Natural killer cell (primary cell): ENCODE measurements at regions not wholly inside any gene's neighbourhood (a gene's known extent, or its start where the extent isn't known, plus 50 kb on each side); places are given as distances from the start of the nearest gene placed in this dataset.

Experiments used
- ATAC-seq, 3 donors: fragments of 150-1000 bp in 2 of 3; fragments of 200-7000 bp in 1 of 3; cut with Tn5 transposase; 1 replicate in 1 of 3; 2 replicates in 2 of 3; pipeline ENCODE4 v1.10.0; 2021; ENCODE audit warnings: mild to moderate bottlenecking in 2 of 3, moderate library complexity in 2 of 3
- DNase-seq, 2 donors: peaks; one replicate each; pipeline versions ENCODE4 v3.0.0 to v3.0.0-alpha.2; 2013 to 2021; ENCODE audit warnings: mixed read lengths in 1 of 2
- H3K27ac ChIP-seq: one replicate; pipeline ENCODE4 v1.5.1; 2013; ENCODE audit warnings: mild to moderate bottlenecking, low read length
- H3K27me3 ChIP-seq: one replicate; pipeline ENCODE4 v1.6.1; 2013; ENCODE audit warnings: low read length; ENCODE audit not compliant: control insufficient read depth, insufficient read depth
- H3K36me3 ChIP-seq: one replicate; pipeline ENCODE4 v1.6.1; 2013; ENCODE audit warnings: low read length; ENCODE audit not compliant: control insufficient read depth, insufficient read depth
- H3K4me1 ChIP-seq: one replicate; pipeline ENCODE4 v1.6.1; 2013; ENCODE audit warnings: low read length; ENCODE audit not compliant: control insufficient read depth, insufficient read depth
- H3K4me3 ChIP-seq: one replicate; pipeline ENCODE4 v1.5.1; 2013; ENCODE audit warnings: low read length
- H3K9me3 ChIP-seq: one replicate; pipeline ENCODE4 v1.6.1; 2013; ENCODE audit warnings: low read length; ENCODE audit not compliant: control insufficient read depth, insufficient read depth
- H3K27ac Mint-ChIP-seq, 2 donors: one replicate each; pipeline ENCODE4 v1.8.0; 2022; ENCODE audit warnings: mild to moderate bottlenecking in 2 of 2, mixed read lengths in 2 of 2, moderate library complexity in 1 of 2
- H3K27me3 Mint-ChIP-seq, 2 donors: one replicate each; pipeline ENCODE4 v1.8.0; 2022; ENCODE audit warnings: low read depth in 2 of 2, mixed read lengths in 2 of 2
- H3K36me3 Mint-ChIP-seq: one replicate; pipeline ENCODE4 v1.8.0; 2022; ENCODE audit warnings: mixed read lengths
- H3K4me1 Mint-ChIP-seq, 2 donors: one replicate each; pipeline ENCODE4 v1.8.0; 2022; ENCODE audit warnings: mixed read lengths in 2 of 2
- H3K4me3 Mint-ChIP-seq: one replicate; pipeline ENCODE4 v1.8.0; 2022; ENCODE audit warnings: mild to moderate bottlenecking, moderate library complexity, mixed read lengths
- H3K9me3 Mint-ChIP-seq, 2 donors: one replicate each; pipeline ENCODE4 v1.8.0; 2022; ENCODE audit warnings: mixed read lengths in 2 of 2
- CTCF ChIP-seq: fragments of 200-600 bp; IDR thresholded peaks from one replicate; pipeline ENCODE4 v1.8.0; 2022; ENCODE audit warnings: antibody characterized with exemption
- WGBS: methylation state at CpG from one replicate; pipeline ENCODE4 v1.1.7; 2013; ENCODE audit warnings: missing lambda C conversion rate; ENCODE audit not compliant: insufficient coverage; 5-methylcytosine and 5-hydroxymethylcytosine counted together
- intact Hi-C: fragments of 100-400 bp; cut with micrococcal nuclease; formaldehyde crosslinking; loops from one replicate; pipeline ENCODE4 v1.14.2; 2022

- Histone ChIP-seq H3K4me3 (no peak overlapping the region), H3K36me3 (no peaks in the 10 kb centered on the region), H3K9me3 (no peaks in the 10 kb centered on the region), H3K27me3 (no peaks in the 10 kb centered on the region), H3K4me1 (no peaks in the 10 kb centered on the region), H3K27ac (no peak overlapping the region)
- H3K27ac Mint-ChIP-seq = no peak overlapping the region
- H3K4me3 Mint-ChIP-seq = no peak overlapping the region
- ATAC-seq (no peak), DNase-seq (no peak)
- no peaks in the 10 kb centered on the region for H3K4me1 Mint-ChIP-seq
- no peaks in the 10 kb centered on the region for H3K9me3 Mint-ChIP-seq
- peaks cover 15 to 23% of the 10 kb centered on the region in 2 donors for H3K27me3 Mint-ChIP-seq
- H3K36me3 Mint-ChIP-seq = no peaks in the 10 kb centered on the region
- WGBS = 100% methylated on average over 2 of the region's 2 CpGs
- intact Hi-C loops = no loop called here
- no peak for TF ChIP-seq CTCF
These were observed 316.4 kb downstream of the RPS24 start for GRCh38 chr10:78349911-78350663.

DNA sequence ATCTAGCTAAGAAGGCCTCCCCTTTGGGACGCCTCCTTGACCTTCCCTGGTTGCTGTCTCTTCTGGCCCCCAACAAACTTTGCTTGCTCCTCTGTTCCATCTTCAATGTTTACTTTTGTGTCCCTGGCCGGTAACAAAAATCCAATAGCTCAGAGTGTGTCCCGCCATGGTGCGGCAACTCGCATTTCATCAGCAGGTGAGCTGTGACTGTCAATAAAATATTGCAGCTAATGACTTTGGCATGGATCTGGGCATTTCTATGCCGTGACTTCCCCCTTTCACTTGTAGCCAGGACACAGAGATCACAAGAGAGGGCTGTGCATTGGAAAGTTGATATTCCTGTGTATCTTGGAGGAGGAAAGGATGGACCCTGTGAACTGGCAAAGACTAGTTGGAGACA lies 317.6 kb downstream of the RPS24 start:
- H3K4me1 Mint-ChIP-seq = no peaks in the 10 kb centered on the region
- DNase-seq (no peak), ATAC-seq (no peak)
- no peaks in the 10 kb centered on the region for H3K27me3 ChIP-seq
- no peaks in the 10 kb centered on the region for H3K36me3 ChIP-seq
- H3K9me3 ChIP-seq = no peaks in the 10 kb centered on the region
- H3K27ac ChIP-seq = no peak overlapping the region
- H3K4me3 Mint-ChIP-seq = no peak overlapping the region
- no peaks in the 10 kb centered on the region for H3K9me3 Mint-ChIP-seq
- peaks cover 10 to 11% of the 10 kb centered on the region in 2 donors for H3K27me3 Mint-ChIP-seq
- intact Hi-C loops = no loop called here
- WGBS = 98% methylated on average over 6 of the region's 6 CpGs
- H3K27ac Mint-ChIP-seq = no peak overlapping the region
- no peak overlapping the region for H3K4me3 ChIP-seq
- H3K4me1 ChIP-seq = no peaks in the 10 kb centered on the region
- H3K36me3 Mint-ChIP-seq = no peaks in the 10 kb centered on the region
- no peak for TF ChIP-seq CTCF

- no peak for TF ChIP-seq CTCF
- Mint-ChIP-seq H3K9me3 (no peaks in the 10 kb centered on the region), H3K4me3 (no peak overlapping the region), H3K36me3 (no peaks in the 10 kb centered on the region), H3K27me3 (peaks cover 7 to 8% of the 10 kb centered on the region in 2 donors), H3K4me1 (no peaks in the 10 kb centered on the region), H3K27ac (no peak overlapping the region)
- no peak for DNase-seq
- no peak for ATAC-seq
- intact Hi-C loops = no loop called here
- Histone ChIP-seq H3K36me3 (no peaks in the 10 kb centered on the region), H3K4me1 (no peaks in the 10 kb centered on the region), H3K4me3 (no peak overlapping the region), H3K27me3 (no peaks in the 10 kb centered on the region), H3K27ac (no peak overlapping the region), H3K9me3 (no peaks in the 10 kb centered on the region)
- WGBS = 88% methylated on average over 3 of the region's 3 CpGs
These were observed 318.1 kb downstream of the RPS24 start for GRCh38 chr10:78351809-78352208.

GRCh38 chr10:78353636-78354035 lies 320.0 kb downstream of the RPS24 start:
- Mint-ChIP-seq H3K27ac (no peak overlapping the region), H3K4me3 (no peak overlapping the region), H3K36me3 (no peaks in the 10 kb centered on the region), H3K27me3 (peaks cover 0 to 3% of the 10 kb centered on the region in 2 donors), H3K4me1 (no peaks in the 10 kb centered on the region), H3K9me3 (no peaks in the 10 kb centered on the region)
- WGBS = 92% methylated on average over 3 of the region's 3 CpGs
- DNase-seq (no peak), ATAC-seq (no peak)
- no peaks in the 10 kb centered on the region for H3K36me3 ChIP-seq
- no peak overlapping the region for H3K4me3 ChIP-seq
- no peak overlapping the region for H3K27ac ChIP-seq
- no peaks in the 10 kb centered on the region for H3K27me3 ChIP-seq
- TF ChIP-seq CTCF = no peak
- H3K4me1 ChIP-seq = no peaks in the 10 kb centered on the region
- H3K9me3 ChIP-seq = no peaks in the 10 kb centered on the region
- intact Hi-C loops = no loop called here
